H1 (cell line): ENCODE measurements at regions not wholly inside any gene's neighbourhood (a gene's known extent, or its start where the extent isn't known, plus 50 kb on each side); places are given as distances from the start of the nearest gene placed in this dataset.

ENCODE experiments used
- CTCF ChIA-PET: fragments of 300-600 bp; sonication (Branson Sonifier 250); formaldehyde crosslinking; loops from one replicate; lab custom pipeline; 2021; ENCODE audit not compliant: partially characterized antibody; lab: Charles Lee
- POLR2A ChIA-PET: fragments of 300-600 bp; sonication (Branson Sonifier 250); formaldehyde crosslinking; loops from one replicate; lab custom pipeline; 2021; ENCODE audit warnings: inconsistent platforms; ENCODE audit not compliant: partially characterized antibody; lab: Charles Lee
- DNase-seq, 2 experiments: peaks; one replicate each; pipeline versions ENCODE4 v3.0.0 to v3.0.0-alpha.2; 2010 to 2022; ENCODE audit warnings: low spot score in 2 of 2, low read depth in 1 of 2, mixed read lengths in 1 of 2
- FAIRE-seq: peaks from 2 replicates; lab custom pipeline; 2011; peaks lifted over from hg19 to GRCh38; lab: Jason Lieb, UNC
- H2AFZ ChIP-seq: 2 replicates; pipeline ENCODE4 v1.8.1; 2012; ENCODE audit warnings: low read length, inconsistent platforms
- H2AK5ac ChIP-seq: 2 replicates; pipeline ENCODE4 v1.6.1; 2013; ENCODE audit warnings: low read depth, low read length
- H2BK120ac ChIP-seq: replicated peaks from 2 replicates; pipeline ENCODE3; 2013; ENCODE audit warnings: low read depth, low read length, inconsistent platforms
- H2BK12ac ChIP-seq: 2 replicates; pipeline ENCODE4 v1.6.1; 2013; ENCODE audit warnings: low read depth, low read length
- H2BK15ac ChIP-seq: 2 replicates; pipeline ENCODE4 v1.6.1; 2013; ENCODE audit warnings: low read length
- H2BK20ac ChIP-seq: 2 replicates; pipeline ENCODE4 v1.6.1; 2013; ENCODE audit warnings: low read length
- H2BK5ac ChIP-seq: 2 replicates; pipeline ENCODE4 v1.6.1; 2013; ENCODE audit warnings: low read depth, low read length
- H3K14ac ChIP-seq: 2 replicates; pipeline ENCODE4 v1.6.1; 2013; ENCODE audit warnings: inconsistent platforms; ENCODE audit not compliant: insufficient read length
- H3K18ac ChIP-seq: 2 replicates; pipeline ENCODE4 v1.6.1; 2013; ENCODE audit warnings: low read length; ENCODE audit errors: extremely low read depth
- H3K23ac ChIP-seq: 2 replicates; pipeline ENCODE4 v1.6.1; 2013; ENCODE audit warnings: inconsistent platforms; ENCODE audit not compliant: insufficient read length
- H3K23me2 ChIP-seq: 2 replicates; pipeline ENCODE4 v1.6.1; 2013; ENCODE audit warnings: low read depth, low read length
- H3K27ac ChIP-seq: 2 replicates; pipeline ENCODE4 v1.6.1; 2011; ENCODE audit warnings: low read depth, low read length, inconsistent platforms
- H3K27me3 ChIP-seq, 4 experiments: replicated peaks in 1 of 4; 1 replicate in 1 of 4; 2 replicates in 3 of 4; pipeline versions ENCODE4 v1.6.1 to v1.8.1; 2011 to 2013; ENCODE audit warnings: low read length in 3 of 4, mild to moderate bottlenecking in 3 of 4, inconsistent platforms in 2 of 4, mixed read lengths in 2 of 4, moderate library complexity in 1 of 4; ENCODE audit not compliant: control insufficient read depth in 3 of 4, insufficient read depth in 3 of 4; ENCODE audit errors: extremely low read depth in 1 of 4
- H3K36me3 ChIP-seq, 4 experiments: 2 replicates each; pipeline versions ENCODE4 v1.6.1 to v1.8.1; 2011 to 2013; ENCODE audit warnings: mild to moderate bottlenecking in 4 of 4, low read length in 3 of 4, moderate library complexity in 2 of 4, control low read depth in 1 of 4, inconsistent platforms in 1 of 4; ENCODE audit not compliant: insufficient read depth in 4 of 4, control insufficient read depth in 2 of 4
- H3K4ac ChIP-seq: replicated peaks from 2 replicates; pipeline ENCODE3; 2013; ENCODE audit warnings: low read length, low read depth, mixed read lengths, inconsistent platforms; ENCODE audit not compliant: insufficient read length
- H3K4me1 ChIP-seq, 4 experiments: replicated peaks in 1 of 4; 1 replicate in 1 of 4; 2 replicates in 3 of 4; pipeline versions ENCODE4 v1.6.1 to v1.8.1; 2011 to 2013; ENCODE audit warnings: low read length in 3 of 4, inconsistent platforms in 2 of 4, mixed read lengths in 1 of 4; ENCODE audit not compliant: insufficient read depth in 4 of 4, control insufficient read depth in 3 of 4
- H3K4me2 ChIP-seq, 2 experiments: 2 replicates each; pipeline versions ENCODE4 v1.6.1 to v1.8.1; 2011 to 2013; ENCODE audit warnings: low read depth in 2 of 2, low read length in 2 of 2, control low read depth in 1 of 2, inconsistent platforms in 1 of 2, mild to moderate bottlenecking in 1 of 2; ENCODE audit not compliant: insufficient read depth in 1 of 2
- H3K4me3 ChIP-seq, 4 experiments: fragments of 200-600, 300-600 bp in 1 of 4; sonication (generic), shearing (Covaris generic), sonication (Bioruptor Twin) in 1 of 4; 2 replicates each; pipeline versions ENCODE4 v1.5.1 to v1.8.1; 2011 to 2016; ENCODE audit warnings: low read length in 4 of 4, low read depth in 3 of 4, control low read depth in 2 of 4, inconsistent platforms in 2 of 4, mild to moderate bottlenecking in 2 of 4, mixed read lengths in 1 of 4, moderate library complexity in 1 of 4; ENCODE audit not compliant: insufficient read depth in 2 of 4; ENCODE audit errors: extremely low read depth in 1 of 4
- H3K56ac ChIP-seq: replicated peaks from 2 replicates; pipeline ENCODE3; 2013; ENCODE audit warnings: low read depth, mild to moderate bottlenecking, mixed read lengths, low read length, inconsistent platforms; ENCODE audit not compliant: insufficient read length
- H3K79me1 ChIP-seq: 2 replicates; pipeline ENCODE4 v1.6.1; 2013; ENCODE audit warnings: low read depth, low read length, control low read depth
- H3K79me2 ChIP-seq, 2 experiments: 2 replicates each; pipeline versions ENCODE4 v1.6.1 to v1.8.1; 2012 to 2013; ENCODE audit warnings: low read length in 2 of 2, mild to moderate bottlenecking in 2 of 2, inconsistent platforms in 1 of 2; ENCODE audit not compliant: insufficient read depth in 2 of 2, control insufficient read depth in 1 of 2
- H3K9ac ChIP-seq, 4 experiments: replicated peaks in 1 of 4; 1 replicate in 1 of 4; 2 replicates in 3 of 4; pipeline versions ENCODE4 v1.6.1 to v1.8.1; 2011 to 2013; ENCODE audit warnings: low read depth in 3 of 4, low read length in 3 of 4, control low read depth in 2 of 4, mild to moderate bottlenecking in 2 of 4, moderate library complexity in 2 of 4, inconsistent platforms in 1 of 4; ENCODE audit errors: extremely low read depth in 1 of 4
- H3K9me3 ChIP-seq, 2 experiments: 2 replicates each; pipeline versions ENCODE4 v1.6.1 to v1.8.1; 2012 to 2013; ENCODE audit warnings: mild to moderate bottlenecking in 2 of 2, moderate library complexity in 2 of 2, control low read depth in 1 of 2, inconsistent platforms in 1 of 2, low read depth in 1 of 2, low read length in 1 of 2, mixed read lengths in 1 of 2; ENCODE audit not compliant: insufficient read depth in 2 of 2
- H4K20me1 ChIP-seq, 2 experiments: replicated peaks in 1 of 2; 2 replicates each; pipeline versions ENCODE3 to v1.8.1; 2011 to 2013; ENCODE audit warnings: inconsistent platforms in 2 of 2, low read length in 2 of 2, mild to moderate bottlenecking in 1 of 2; ENCODE audit not compliant: insufficient read depth in 2 of 2, control insufficient read depth in 1 of 2
- H4K5ac ChIP-seq: 2 replicates; pipeline ENCODE4 v1.6.1; 2013; ENCODE audit warnings: low read length, low read depth, mixed read lengths, inconsistent platforms; ENCODE audit not compliant: insufficient read length
- H4K8ac ChIP-seq: 2 replicates; pipeline ENCODE4 v1.8.0; 2013; ENCODE audit warnings: mild to moderate bottlenecking, moderate library complexity, low read length, inconsistent platforms; ENCODE audit not compliant: insufficient read depth; ENCODE audit errors: extremely low read depth
- H4K91ac ChIP-seq: replicated peaks from 2 replicates; pipeline ENCODE3; 2013; ENCODE audit warnings: low read length, mixed read lengths, inconsistent platforms; ENCODE audit not compliant: insufficient read length
- EGR1 ChIP-seq: IDR thresholded peaks from 2 replicates; pipeline ENCODE4 v1.6.1; 2011; ENCODE audit warnings: low read depth, low read length, borderline replicate concordance
- GTF2F1 ChIP-seq: IDR thresholded peaks from 2 replicates; pipeline ENCODE4 v1.6.1; 2012; ENCODE audit warnings: low read depth, low read length, improper control_type of control experiment, borderline replicate concordance
- HDAC2 ChIP-seq, 2 experiments: fragments of 300-600 bp in 1 of 2; sonication (generic) in 1 of 2; IDR thresholded peaks; 2 replicates each; pipeline ENCODE4 v1.6.1; 2011 to 2012; ENCODE audit warnings: low read depth in 2 of 2, low read length in 2 of 2, mild to moderate bottlenecking in 2 of 2, moderate library complexity in 2 of 2, borderline replicate concordance in 1 of 2, inconsistent platforms in 1 of 2
- MAFK ChIP-seq: IDR thresholded peaks from 2 replicates; pipeline ENCODE4 v1.6.1; 2012; ENCODE audit warnings: low read depth, mild to moderate bottlenecking, improper control_type of control experiment, low read length
- TAF1 ChIP-seq: IDR thresholded peaks from 2 replicates; pipeline ENCODE4 v1.6.1; 2011; ENCODE audit warnings: mild to moderate bottlenecking, low read depth, low read length
- TCF12 ChIP-seq: IDR thresholded peaks from 2 replicates; pipeline ENCODE4 v1.6.1; 2011; ENCODE audit warnings: low read depth, mild to moderate bottlenecking, low read length
- WGBS, 2 experiments: shearing (Covaris generic) in 1 of 2; methylation state at CpG; one replicate each; pipeline versions ENCODE4 v1.1.6 to v1.1.7; 2013 to 2015; ENCODE audit warnings: low lambda C conversion rate in 2 of 2, mixed read lengths in 2 of 2, inconsistent platforms in 1 of 2, low coverage in 1 of 2, missing lambda C conversion rate in 1 of 2; ENCODE audit not compliant: insufficient replicate concordance in 2 of 2, insufficient coverage in 1 of 2, insufficient read length in 1 of 2; ENCODE audit errors: extremely low coverage in 1 of 2, missing lambda C conversion rate in 1 of 2; 5-methylcytosine and 5-hydroxymethylcytosine counted together

DNA sequence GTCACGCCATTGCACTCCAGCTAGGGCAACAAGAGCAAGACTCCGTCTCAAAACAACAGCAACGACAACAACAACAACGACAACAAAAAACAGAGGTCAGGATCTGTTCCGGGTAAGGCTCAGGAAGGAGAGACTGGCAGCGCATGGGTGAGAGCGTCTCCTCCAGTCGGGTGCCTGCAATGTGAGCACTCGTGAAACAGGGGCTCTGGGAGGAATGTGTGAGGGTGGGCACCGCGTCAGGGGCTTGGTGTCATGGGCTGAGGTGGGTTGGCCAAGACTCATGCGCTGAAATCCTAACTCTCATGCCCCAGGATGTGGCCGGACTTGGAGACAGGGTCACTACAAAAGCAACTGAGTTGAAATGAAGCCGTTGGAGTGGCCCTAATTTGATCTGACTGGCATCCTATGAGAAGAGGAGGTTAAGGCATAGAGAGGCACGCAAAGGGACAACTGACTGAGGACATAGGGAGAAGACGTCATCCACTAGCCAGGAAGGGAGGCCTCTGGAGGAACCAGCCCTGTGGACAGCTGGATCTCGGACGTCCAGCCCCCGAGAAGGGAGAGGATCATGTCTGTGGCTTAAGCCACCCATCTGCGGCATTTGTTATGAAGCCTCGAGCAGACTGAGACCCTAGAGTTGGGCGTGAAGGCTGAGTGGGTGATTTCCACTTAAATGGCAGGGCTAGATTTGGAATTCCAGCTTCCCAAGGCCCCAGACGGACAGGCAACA, 241.5 kb upstream of the PITRM1 start:
- H3K9ac ChIP-seq, result no peak overlapping the region
- H2AFZ ChIP-seq, result no peak overlapping the region
- FAIRE-seq, result no peak
- no peak overlapping the region for H2BK20ac ChIP-seq
- H3K23me2 ChIP-seq, result no peaks in the 10 kb centered on the region
- no peaks in the 10 kb centered on the region for H4K20me1 ChIP-seq
- H4K5ac ChIP-seq, result no peak overlapping the region
- H3K9me3 ChIP-seq, result no peaks in the 10 kb centered on the region
- H3K27ac ChIP-seq, result no peak overlapping the region
- 86% methylated on average over 23 of the region's 23 CpGs; no CpG with 5 or more reads in 1 of the 2 experiments for WGBS, 2 experiments
- no peak overlapping the region for H3K4ac ChIP-seq
- H2BK120ac ChIP-seq, result no peak overlapping the region
- no peaks in the 10 kb centered on the region for H3K27me3 ChIP-seq
- no peak overlapping the region for H4K91ac ChIP-seq
- no peak overlapping the region for H3K4me3 ChIP-seq
- no peak overlapping the region for H2BK15ac ChIP-seq
- no peak overlapping the region for H3K14ac ChIP-seq
- no peaks in the 10 kb centered on the region for H3K79me1 ChIP-seq
- no peaks in the 10 kb centered on the region for H3K79me2 ChIP-seq
- H4K8ac ChIP-seq, result no peak overlapping the region
- no peak overlapping the region for H2BK12ac ChIP-seq
- no peak for DNase-seq
- no peak overlapping the region for H3K56ac ChIP-seq
- no peak overlapping the region for H2AK5ac ChIP-seq
- no peak overlapping the region for H3K23ac ChIP-seq
- ChIA-PET CTCF (no interaction called here), POLR2A (no interaction called here)
- no peaks in the 10 kb centered on the region for H3K36me3 ChIP-seq
- H2BK5ac ChIP-seq, result no peak overlapping the region
- no peaks in the 10 kb centered on the region for H3K4me1 ChIP-seq
- H3K4me2 ChIP-seq, result no peak overlapping the region
- H3K18ac ChIP-seq, result no peak overlapping the region
- TF ChIP-seq TAF1, result no peak
- no peak for TF ChIP-seq TCF12
- no peak for TF ChIP-seq MAFK
- no peak for TF ChIP-seq HDAC2 (IDR thresholded peaks at IDR 0.05; ENCODE audit: borderline replicate concordance in 1 of 2, low read depth in 2 of 2, low read length in 2 of 2)
- no peak for TF ChIP-seq EGR1
- no peak for TF ChIP-seq GTF2F1
